Daoy (cell line): ENCODE measurements at regions not wholly inside any gene's neighbourhood (a gene's known extent, or its start where the extent isn't known, plus 50 kb on each side); places are given as distances from the start of the nearest gene placed in this dataset.
"Not testable (repeated sequence)": the region's sequence is repeated elsewhere in the genome, so short reads cannot be mapped to it uniquely, and the experiment has no call there.

Source experiments
- DNase-seq: peaks from one replicate; pipeline ENCODE4 v3.0.0-alpha.2; 2015; ENCODE audit warnings: low read depth

GRCh38 chr3:20258371-20258770, 72.4 kb upstream of the SGO1 start:
- no peak for DNase-seq

DNA sequence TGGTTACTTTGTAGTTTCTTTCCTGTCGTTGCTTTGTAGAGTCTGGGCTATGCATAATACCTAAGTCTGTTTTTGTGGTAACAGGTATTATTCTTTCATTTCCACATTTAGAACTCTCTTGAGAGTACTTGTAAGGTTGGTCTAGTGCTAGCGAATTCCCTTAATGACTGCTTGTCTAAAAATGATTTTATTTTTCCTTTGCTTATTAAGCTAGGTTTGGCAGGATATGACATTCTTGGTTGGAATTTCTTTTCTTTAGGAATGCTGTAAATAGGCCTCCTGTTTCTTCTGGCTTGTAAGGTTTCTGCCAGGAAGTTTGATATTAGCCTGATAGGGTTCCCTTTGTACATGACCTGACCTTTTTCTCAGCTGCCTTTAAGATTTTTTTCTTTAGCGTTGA, 70.1 kb upstream of the SGO1 start:
- no peak for DNase-seq

DNA sequence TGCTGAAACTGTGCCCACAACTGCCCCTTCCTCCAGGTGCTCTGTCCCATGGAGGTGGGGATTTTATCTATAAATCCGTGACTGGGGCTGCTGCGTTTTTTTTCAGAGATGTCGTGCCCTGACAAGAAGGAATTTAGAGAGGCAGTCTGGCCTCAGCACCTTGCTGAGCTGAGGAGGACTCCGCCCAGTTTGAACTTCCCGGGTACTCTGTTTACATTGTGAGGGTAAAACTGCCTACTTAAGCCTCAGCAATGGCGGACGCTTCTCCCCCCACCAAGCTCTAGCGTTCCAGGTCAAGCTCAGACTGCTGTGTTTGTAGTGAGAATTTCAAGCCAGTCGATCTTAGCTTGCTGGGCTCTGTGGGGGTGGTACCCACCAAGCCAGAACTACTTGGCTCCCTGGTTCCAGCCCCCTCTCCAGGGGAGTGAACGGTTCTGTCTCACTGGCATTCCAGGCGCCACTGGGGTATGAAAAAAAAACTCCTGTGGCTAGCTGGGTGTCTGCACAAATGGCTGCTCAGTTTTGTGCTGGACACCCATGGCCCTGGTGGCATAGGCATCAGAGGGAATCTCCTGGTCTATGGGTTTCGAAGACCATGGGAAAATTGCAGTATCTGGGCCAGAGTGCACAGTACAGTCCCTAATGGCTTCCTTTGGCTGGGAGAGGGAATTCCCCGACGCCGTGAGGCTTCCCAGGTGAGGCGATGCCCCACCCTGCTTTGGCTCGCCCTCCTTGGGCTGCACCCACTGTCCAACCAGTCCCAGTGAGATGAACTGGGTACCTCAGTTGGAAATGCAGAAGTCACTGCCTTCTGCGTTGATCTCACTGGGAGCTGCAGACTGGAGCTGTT, 68.5 kb upstream of the SGO1 start:
- no peak for DNase-seq

GRCh38 chr3:20250786-20251185, 64.8 kb upstream of the SGO1 start:
- DNase-seq: no peak

DNA sequence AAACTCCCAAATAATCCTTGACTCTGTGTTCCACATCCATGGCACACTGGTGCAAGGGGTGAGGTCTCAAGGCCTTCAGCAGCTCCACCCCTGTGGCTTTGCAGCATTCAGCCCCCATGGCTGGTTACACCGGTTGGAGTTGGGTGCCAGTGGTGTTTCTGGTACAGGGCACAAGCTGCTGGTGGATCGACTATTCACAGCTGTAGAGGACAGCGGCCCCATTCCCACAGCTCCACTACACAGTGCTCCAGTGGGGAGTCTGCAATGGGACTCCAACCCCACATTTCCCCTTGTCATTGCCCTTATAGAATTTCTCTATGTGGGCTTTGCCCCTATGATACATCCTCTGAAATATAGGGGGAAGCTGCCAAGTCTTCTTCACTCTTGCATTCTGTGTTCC, 64.3 kb upstream of the SGO1 start:
- DNase-seq: no peak

DNA sequence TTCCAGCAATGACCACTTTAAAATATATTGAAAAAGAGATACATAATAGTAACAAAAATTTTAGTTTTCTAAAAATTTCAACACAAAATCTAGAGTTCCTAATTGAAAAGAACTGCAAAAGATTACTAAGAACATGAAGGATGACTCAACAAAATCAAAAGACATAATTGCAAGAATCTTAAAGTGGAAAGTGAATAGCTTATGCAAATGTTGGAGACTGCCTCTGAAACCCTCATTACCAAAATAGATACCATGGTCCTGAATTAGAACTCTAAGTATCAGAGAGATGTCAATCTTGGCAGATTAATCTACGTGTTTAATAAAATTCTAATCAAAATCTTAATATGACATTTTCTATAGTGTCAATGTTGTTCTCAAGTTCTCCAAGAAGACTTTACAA, 60.7 kb upstream of the SGO1 start:
- no peak for DNase-seq

GRCh38 chr3:20245781-20246180, 59.8 kb upstream of the SGO1 start:
- DNase-seq: no peak

DNA sequence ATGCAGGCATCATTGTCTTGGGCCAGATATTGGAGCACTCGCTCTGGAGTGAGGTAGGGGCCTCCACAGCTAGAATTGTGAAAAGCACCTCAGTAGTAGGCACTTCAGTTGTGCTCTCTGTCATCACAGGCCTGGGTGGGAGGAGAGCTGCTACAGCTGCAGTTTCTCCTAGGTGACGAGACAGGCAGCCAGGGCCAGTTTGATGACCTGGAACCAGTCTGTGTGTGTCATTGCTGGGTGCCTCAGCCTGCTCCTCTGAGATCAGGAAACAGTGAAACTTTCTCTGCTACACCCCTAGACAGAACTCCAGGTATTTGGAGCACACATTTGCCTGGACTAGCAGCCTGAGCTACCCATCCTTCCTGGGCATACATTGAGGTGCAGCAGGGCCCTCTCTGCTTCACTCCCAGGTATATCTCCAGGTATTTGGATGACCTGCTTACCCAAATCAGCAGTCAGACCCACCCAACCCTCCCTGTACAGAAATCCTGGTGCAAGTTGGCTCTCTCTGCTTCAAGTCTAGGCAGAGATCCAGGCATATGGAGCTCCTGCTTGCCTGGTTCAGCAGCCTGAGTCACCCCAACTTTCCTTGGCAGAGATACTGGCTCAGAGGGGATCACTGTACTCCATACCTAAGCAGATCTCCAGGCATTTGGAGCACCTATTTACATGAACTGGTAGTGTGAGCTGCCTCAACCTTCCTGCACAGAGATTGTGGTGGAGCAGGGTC, 54.3 kb upstream of the SGO1 start:
- no peak for DNase-seq

- DNase-seq: not testable (repeated sequence)
Observed at GRCh38 chr3:20238199-20238598, 52.2 kb upstream of the SGO1 start.

DNA sequence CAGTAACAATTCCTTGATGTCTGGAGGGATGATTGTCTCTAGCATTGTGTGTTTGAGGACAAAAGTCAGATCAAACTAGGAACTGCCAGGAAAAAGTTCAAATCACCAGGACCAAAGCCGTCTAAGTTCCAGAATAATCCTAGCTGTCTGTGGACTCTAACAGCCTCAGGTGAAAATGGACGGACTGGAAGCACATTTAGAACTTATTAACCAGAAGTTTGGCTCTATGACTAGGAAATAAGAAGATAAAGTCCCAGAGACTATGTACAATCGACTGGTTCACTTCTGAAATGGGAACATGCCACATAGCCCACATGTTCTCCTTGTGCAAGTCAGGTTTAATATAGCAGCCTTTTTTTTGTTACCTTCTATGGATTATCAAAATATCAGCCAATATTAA, 50.6 kb upstream of the SGO1 start:
- DNase-seq: no peak
